HEK293 (cell line): ENCODE measurements at regions not wholly inside any gene's neighbourhood (a gene's known extent, or its start where the extent isn't known, plus 50 kb on each side); places are given as distances from the start of the nearest gene placed in this dataset.
"Not testable (repeated sequence)": the region's sequence is repeated elsewhere in the genome, so short reads cannot be mapped to it uniquely, and the experiment has no call there.

Experiments
- CTCF ChIP-seq: fragments of 450-650 bp; formaldehyde crosslinking; IDR thresholded peaks from 2 replicates; pipeline ENCODE4 v1.5.1; 2016; ENCODE audit warnings: missing biosample characterization, missing genetic modification characterization
- ELK4 ChIP-seq: IDR thresholded peaks from 2 replicates; pipeline ENCODE4 v1.6.1; 2011; ENCODE audit warnings: mild to moderate bottlenecking, low read depth, low read length, borderline replicate concordance
- KLF8 ChIP-seq: fragments of 450-650 bp; formaldehyde crosslinking; IDR thresholded peaks from 2 replicates; pipeline ENCODE4 v1.5.1; 2016; ENCODE audit warnings: missing biosample characterization, missing genetic modification characterization
- PRDM1 ChIP-seq: fragments of 450-650 bp; formaldehyde crosslinking; IDR thresholded peaks from 2 replicates; pipeline ENCODE4; 2016; ENCODE audit warnings: missing biosample characterization, missing genetic modification characterization
- REPIN1 ChIP-seq: fragments of 450-650 bp; formaldehyde crosslinking; IDR thresholded peaks from 2 replicates; pipeline ENCODE4 v1.5.1; 2017; ENCODE audit warnings: missing biosample characterization, missing genetic modification characterization, low read depth
- YY1 ChIP-seq: fragments of 450-650 bp; formaldehyde crosslinking; IDR thresholded peaks from 2 replicates; pipeline ENCODE4 v1.5.1; 2018; ENCODE audit warnings: missing biosample characterization, missing genetic modification characterization
- ZNF114 ChIP-seq: fragments of 450-650 bp; formaldehyde crosslinking; IDR thresholded peaks from 2 replicates; pipeline ENCODE4 v1.5.0; 2017; ENCODE audit warnings: missing biosample characterization, missing genetic modification characterization
- ZNF146 ChIP-seq: fragments of 450-650 bp; formaldehyde crosslinking; IDR thresholded peaks from 2 replicates; pipeline ENCODE4 v1.5.1; 2016; ENCODE audit warnings: missing biosample characterization, missing genetic modification characterization
- ZNF16 ChIP-seq: fragments of 450-650 bp; formaldehyde crosslinking; IDR thresholded peaks from 2 replicates; pipeline ENCODE4 v1.5.1; 2016; ENCODE audit warnings: low read depth, missing biosample characterization, missing genetic modification characterization
- ZNF549 ChIP-seq: fragments of 450-650 bp; IDR thresholded peaks from 2 replicates; pipeline ENCODE4 v1.5.1; 2018; ENCODE audit warnings: missing biosample characterization, missing genetic modification characterization, mild to moderate bottlenecking, inconsistent platforms, moderate library complexity
- ZNF704 ChIP-seq: fragments of 450-650 bp; formaldehyde crosslinking; IDR thresholded peaks from 2 replicates; pipeline ENCODE4 v1.5.1; 2016; ENCODE audit warnings: missing biosample characterization, missing genetic modification characterization
- ZNF777 ChIP-seq: fragments of 450-650 bp; formaldehyde crosslinking; IDR thresholded peaks from 2 replicates; pipeline ENCODE4 v1.5.1; 2017; ENCODE audit warnings: missing biosample characterization, missing genetic modification characterization, borderline replicate concordance
- TF ChIP-seq, protein P1 (sequence below): fragments of 450-650 bp; formaldehyde crosslinking; IDR thresholded peaks from 2 replicates; pipeline ENCODE4 v1.5.1; 2017; ENCODE audit warnings: missing biosample characterization, missing genetic modification characterization
- TF ChIP-seq, protein P2 (sequence below): fragments of 450-650 bp; formaldehyde crosslinking; IDR thresholded peaks from 2 replicates; pipeline ENCODE4 v1.5.1; 2016; ENCODE audit warnings: missing biosample characterization, missing genetic modification characterization, low read depth

- TF ChIP-seq CTCF (tag by site-specific recombination); KLF8 (tag by site-specific recombination); ZNF16 (tag by site-specific recombination); YY1 (tag by site-specific recombination); ZNF146 (tag by site-specific recombination); ELK4; ZNF777 (tag by site-specific recombination); PRDM1; ZNF549; ZNF704 (tag by site-specific recombination); REPIN1; ZNF114 (tag by site-specific recombination): not testable (repeated sequence)
- TF ChIP-seq, protein P1, sequence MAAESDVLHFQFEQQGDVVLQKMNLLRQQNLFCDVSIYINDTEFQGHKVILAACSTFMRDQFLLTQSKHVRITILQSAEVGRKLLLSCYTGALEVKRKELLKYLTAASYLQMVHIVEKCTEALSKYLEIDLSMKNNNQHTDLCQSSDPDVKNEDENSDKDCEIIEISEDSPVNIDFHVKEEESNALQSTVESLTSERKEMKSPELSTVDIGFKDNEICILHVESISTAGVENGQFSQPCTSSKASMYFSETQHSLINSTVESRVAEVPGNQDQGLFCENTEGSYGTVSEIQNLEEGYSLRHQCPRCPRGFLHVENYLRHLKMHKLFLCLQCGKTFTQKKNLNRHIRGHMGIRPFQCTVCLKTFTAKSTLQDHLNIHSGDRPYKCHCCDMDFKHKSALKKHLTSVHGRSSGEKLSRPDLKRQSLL (tag by site-specific recombination) = not testable (repeated sequence)
- TF ChIP-seq, protein P2, sequence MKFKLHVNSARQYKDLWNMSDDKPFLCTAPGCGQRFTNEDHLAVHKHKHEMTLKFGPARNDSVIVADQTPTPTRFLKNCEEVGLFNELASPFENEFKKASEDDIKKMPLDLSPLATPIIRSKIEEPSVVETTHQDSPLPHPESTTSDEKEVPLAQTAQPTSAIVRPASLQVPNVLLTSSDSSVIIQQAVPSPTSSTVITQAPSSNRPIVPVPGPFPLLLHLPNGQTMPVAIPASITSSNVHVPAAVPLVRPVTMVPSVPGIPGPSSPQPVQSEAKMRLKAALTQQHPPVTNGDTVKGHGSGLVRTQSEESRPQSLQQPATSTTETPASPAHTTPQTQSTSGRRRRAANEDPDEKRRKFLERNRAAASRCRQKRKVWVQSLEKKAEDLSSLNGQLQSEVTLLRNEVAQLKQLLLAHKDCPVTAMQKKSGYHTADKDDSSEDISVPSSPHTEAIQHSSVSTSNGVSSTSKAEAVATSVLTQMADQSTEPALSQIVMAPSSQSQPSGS (tag by site-specific recombination) = not testable (repeated sequence)
These were observed 201.4 kb upstream of the PRKX start for GRCh38 chrX:3914813-3915212.
